T-cell (primary cell): ENCODE measurements at regions not wholly inside any gene's neighbourhood (a gene's known extent, or its start where the extent isn't known, plus 50 kb on each side); places are given as distances from the start of the nearest gene placed in this dataset.

Source experiments
- ATAC-seq, 4 experiments: fragments of 200-7000 bp in 3 of 4; fragments of 150-1000 bp in 1 of 4; cut with Tn5 transposase; replicated peaks in 1 of 4; 1 replicate in 3 of 4; 2 replicates in 1 of 4; pipeline ENCODE4 v1.10.0; 2021; ENCODE audit warnings: moderate library complexity in 3 of 4, mild to moderate bottlenecking in 2 of 4, moderate number of reproducible peaks in 1 of 4
- CTCF ChIA-PET, 2 donors: fragments of 300-600 bp; sonication (Branson Sonifier 250); formaldehyde crosslinking; loops; one replicate each; lab custom pipeline; 2022; ENCODE audit warnings: antibody characterized with exemption in 2 of 2; lab: Charles Lee
- POLR2A ChIA-PET, 2 donors: fragments of 300-600 bp; sonication (Branson Sonifier 250); formaldehyde crosslinking; loops; one replicate each; lab custom pipeline; 2022; ENCODE audit warnings: antibody characterized with exemption in 2 of 2; lab: Charles Lee
- DNase-seq, 35 experiments: peaks; one replicate each; pipeline versions ENCODE4 v3.0.0 to v3.0.0-alpha.2; 2013 to 2023
- H3K27ac ChIP-seq: one replicate; pipeline ENCODE4 v1.5.1; 2013; ENCODE audit warnings: low read length
- H3K27me3 ChIP-seq, 2 experiments: replicated peaks in 1 of 2; 1 replicate in 1 of 2; 2 replicates in 1 of 2; pipeline versions ENCODE4 v1.6.1 to v1.7.0; 2013; ENCODE audit warnings: low read length in 1 of 2, mixed read lengths in 1 of 2; ENCODE audit not compliant: control insufficient read depth in 2 of 2, insufficient read depth in 2 of 2; ENCODE audit errors: extremely low read depth in 1 of 2
- H3K36me3 ChIP-seq, 2 donors: 1 replicate in 1 of 2; 2 replicates in 1 of 2; pipeline versions ENCODE4 v1.6.1 to v1.7.0; 2013; ENCODE audit warnings: low read length in 1 of 2; ENCODE audit not compliant: control insufficient read depth in 2 of 2, insufficient read depth in 1 of 2; ENCODE audit errors: extremely low read depth in 1 of 2
- H3K4me1 ChIP-seq, 2 experiments: 1 replicate in 1 of 2; 2 replicates in 1 of 2; pipeline versions ENCODE4 v1.6.1 to v1.7.0; 2013; ENCODE audit warnings: low read length in 2 of 2, mixed read lengths in 1 of 2; ENCODE audit not compliant: insufficient read depth in 2 of 2, control insufficient read depth in 1 of 2; ENCODE audit errors: extremely low read depth in 1 of 2
- H3K4me3 ChIP-seq, 2 donors: 1 replicate in 1 of 2; 2 replicates in 1 of 2; pipeline versions ENCODE4 v1.5.1 to v1.7.0; 2013; ENCODE audit warnings: mild to moderate bottlenecking in 2 of 2, low read length in 1 of 2, moderate library complexity in 1 of 2; ENCODE audit not compliant: control insufficient read depth in 1 of 2; ENCODE audit errors: extremely low read depth in 1 of 2
- H3K9me3 ChIP-seq: 2 replicates; pipeline ENCODE4 v1.7.0; 2013
- H3K27ac Mint-ChIP-seq, 2 donors: one replicate each; pipeline ENCODE4 v1.8.0; 2020 to 2021; ENCODE audit warnings: mild to moderate bottlenecking in 2 of 2, mixed read lengths in 2 of 2
- H3K27me3 Mint-ChIP-seq, 2 donors: one replicate each; pipeline ENCODE4 v1.8.0; 2021 to 2022; ENCODE audit warnings: mixed read lengths in 2 of 2
- H3K36me3 Mint-ChIP-seq: one replicate; pipeline ENCODE4 v1.8.0; 2021; ENCODE audit warnings: mixed read lengths
- H3K4me1 Mint-ChIP-seq, 3 donors: one replicate each; pipeline ENCODE4 v1.8.0; 2020 to 2022; ENCODE audit warnings: mixed read lengths in 3 of 3, mild to moderate bottlenecking in 1 of 3
- H3K4me3 Mint-ChIP-seq, 3 donors: one replicate each; pipeline ENCODE4 v1.8.0; 2020 to 2022; ENCODE audit warnings: mild to moderate bottlenecking in 3 of 3, mixed read lengths in 3 of 3, moderate library complexity in 3 of 3
- H3K9me3 Mint-ChIP-seq, 3 donors: one replicate each; pipeline ENCODE4 v1.8.0; 2020 to 2022; ENCODE audit warnings: mixed read lengths in 3 of 3
- WGBS: methylation state at CpG from one replicate; pipeline ENCODE4 v1.1.5; 2013; ENCODE audit warnings: missing lambda C conversion rate; ENCODE audit not compliant: insufficient coverage; 5-methylcytosine and 5-hydroxymethylcytosine counted together

- no peaks in the 10 kb centered on the region for H3K36me3 Mint-ChIP-seq
- H3K27me3 ChIP-seq, result peaks cover 0 to 4% of the 10 kb centered on the region in 2 experiments
- H3K27me3 Mint-ChIP-seq, result peaks cover 5 to 6% of the 10 kb centered on the region in 2 donors
- no peaks in the 10 kb centered on the region for H3K9me3 ChIP-seq
- H3K27ac ChIP-seq, result no peak overlapping the region
- no peak for ATAC-seq
- H3K4me1 ChIP-seq, result no peaks in the 10 kb centered on the region
- POLR2A ChIA-PET, result no interaction called here
- CTCF ChIA-PET, result no interaction called here
- WGBS, result 68% methylated on average over 3 of the region's 3 CpGs
- no peak overlapping the region for H3K27ac Mint-ChIP-seq
- H3K36me3 ChIP-seq, result no peaks in the 10 kb centered on the region
- DNase-seq, result no peak
- peaks cover 0 to 7% (median 0%) of the 10 kb centered on the region in 3 donors for H3K9me3 Mint-ChIP-seq
- no peaks in the 10 kb centered on the region for H3K4me1 Mint-ChIP-seq
- H3K4me3 Mint-ChIP-seq, result no peak overlapping the region
- H3K4me3 ChIP-seq, result no peak overlapping the region
Measured at GRCh38 chr5:2663489-2663888, 88.0 kb downstream of the IRX2 start.

- H3K36me3 Mint-ChIP-seq, result no peaks in the 10 kb centered on the region
- H3K9me3 Mint-ChIP-seq, result peaks cover 0 to 9% (median 0%) of the 10 kb centered on the region in 3 donors
- peaks cover 0 to 10% of the 10 kb centered on the region in 2 experiments for H3K27me3 ChIP-seq
- H3K27me3 Mint-ChIP-seq, result peaks cover 5 to 7% of the 10 kb centered on the region in 2 donors
- POLR2A ChIA-PET, result no interaction called here
- CTCF ChIA-PET, result no interaction called here
- WGBS, result no CpG with 5 or more reads among the region's 8 CpGs
- H3K27ac ChIP-seq, result no peak overlapping the region
- no peaks in the 10 kb centered on the region for H3K4me1 Mint-ChIP-seq
- no peak overlapping the region for H3K27ac Mint-ChIP-seq
- H3K4me3 ChIP-seq, result no peak overlapping the region
- no peaks in the 10 kb centered on the region for H3K4me1 ChIP-seq
- no peak for DNase-seq
- ATAC-seq, result no peak
- H3K9me3 ChIP-seq, result no peaks in the 10 kb centered on the region
- no peak overlapping the region for H3K4me3 Mint-ChIP-seq
- no peaks in the 10 kb centered on the region for H3K36me3 ChIP-seq
Measured at GRCh38 chr5:2660315-2660714, 91.2 kb downstream of the IRX2 start.

GRCh38 chr5:2658881-2659470 is 92.5 kb downstream of the IRX2 start:
- ATAC-seq, result no peak
- 82% methylated on average over 4 of the region's 18 CpGs for WGBS
- H3K4me3 Mint-ChIP-seq, result no peak overlapping the region
- H3K27ac Mint-ChIP-seq, result no peak overlapping the region
- peaks cover 0 to 13% of the 10 kb centered on the region in 2 experiments for H3K27me3 ChIP-seq
- DNase-seq, result no peak
- no peak overlapping the region for H3K27ac ChIP-seq
- no peaks in the 10 kb centered on the region for H3K36me3 ChIP-seq
- POLR2A ChIA-PET, result no interaction called here
- H3K36me3 Mint-ChIP-seq, result no peaks in the 10 kb centered on the region
- no peaks in the 10 kb centered on the region for H3K9me3 ChIP-seq
- H3K27me3 Mint-ChIP-seq, result peaks cover 0 to 4% of the 10 kb centered on the region in 2 donors
- H3K4me1 ChIP-seq, result no peaks in the 10 kb centered on the region
- CTCF ChIA-PET, result no interaction called here
- no peaks in the 10 kb centered on the region for H3K4me1 Mint-ChIP-seq
- no peak overlapping the region for H3K4me3 ChIP-seq
- H3K9me3 Mint-ChIP-seq, result peaks cover 0 to 14% (median 0%) of the 10 kb centered on the region in 3 donors

- no peak for ATAC-seq
- Mint-ChIP-seq H3K9me3 (peaks cover 0 to 9% (median 0%) of the 10 kb centered on the region in 3 donors), H3K36me3 (no peaks in the 10 kb centered on the region), H3K27ac (no peak overlapping the region), H3K27me3 (peaks cover 4 to 5% of the 10 kb centered on the region in 2 donors), H3K4me3 (no peak overlapping the region), H3K4me1 (no peaks in the 10 kb centered on the region)
- POLR2A ChIA-PET, result no interaction called here
- CTCF ChIA-PET, result no interaction called here
- Histone ChIP-seq H3K27ac (no peak overlapping the region), H3K9me3 (no peaks in the 10 kb centered on the region), H3K4me1 (no peaks in the 10 kb centered on the region), H3K4me3 (no peak overlapping the region), H3K36me3 (no peaks in the 10 kb centered on the region), H3K27me3 (peaks cover 0 to 13% of the 10 kb centered on the region in 2 experiments)
- WGBS, result 80% methylated on average over 11 of the region's 11 CpGs
- DNase-seq, result no peak
Measured at GRCh38 chr5:2658447-2658846, 93.0 kb downstream of the IRX2 start.

- Mint-ChIP-seq H3K27me3 (peaks cover 6 to 9% of the 10 kb centered on the region in 2 donors), H3K27ac (no peak overlapping the region), H3K4me1 (no peaks in the 10 kb centered on the region), H3K36me3 (no peaks in the 10 kb centered on the region), H3K9me3 (peaks cover 0 to 9% (median 0%) of the 10 kb centered on the region in 3 donors), H3K4me3 (no peak overlapping the region)
- Histone ChIP-seq H3K27me3 (peaks cover 0 to 13% of the 10 kb centered on the region in 2 experiments), H3K4me3 (no peak overlapping the region), H3K36me3 (no peaks in the 10 kb centered on the region), H3K4me1 (no peaks in the 10 kb centered on the region), H3K9me3 (no peaks in the 10 kb centered on the region), H3K27ac (no peak overlapping the region)
- no peak for ATAC-seq
- POLR2A ChIA-PET, result no interaction called here
- DNase-seq, result no peak
- CTCF ChIA-PET, result no interaction called here
- 95% methylated on average over 12 of the region's 13 CpGs for WGBS
Measured at GRCh38 chr5:2657151-2657550, 94.3 kb downstream of the IRX2 start.

- Mint-ChIP-seq H3K27me3 (peaks cover 6 to 9% of the 10 kb centered on the region in 2 donors), H3K9me3 (peaks cover 0 to 9% (median 0%) of the 10 kb centered on the region in 3 donors), H3K4me1 (no peaks in the 10 kb centered on the region), H3K27ac (no peak overlapping the region), H3K4me3 (no peak overlapping the region), H3K36me3 (no peaks in the 10 kb centered on the region)
- Histone ChIP-seq H3K27me3 (peaks cover 0 to 13% of the 10 kb centered on the region in 2 experiments), H3K4me1 (no peaks in the 10 kb centered on the region), H3K4me3 (no peak overlapping the region), H3K36me3 (no peaks in the 10 kb centered on the region), H3K27ac (no peak overlapping the region), H3K9me3 (no peaks in the 10 kb centered on the region)
- POLR2A ChIA-PET, result no interaction called here
- no peak for DNase-seq
- ATAC-seq, result no peak
- WGBS, result 77% methylated on average over 8 of the region's 11 CpGs
- CTCF ChIA-PET, result no interaction called here
Measured at GRCh38 chr5:2656206-2656605, 95.3 kb downstream of the IRX2 start.
